ENCODE measurements at regions not wholly inside any gene's neighbourhood (a gene's known extent, or its start where the extent isn't known, plus 50 kb on each side); places are given as distances from the start of the nearest gene placed in this dataset.

DNA sequence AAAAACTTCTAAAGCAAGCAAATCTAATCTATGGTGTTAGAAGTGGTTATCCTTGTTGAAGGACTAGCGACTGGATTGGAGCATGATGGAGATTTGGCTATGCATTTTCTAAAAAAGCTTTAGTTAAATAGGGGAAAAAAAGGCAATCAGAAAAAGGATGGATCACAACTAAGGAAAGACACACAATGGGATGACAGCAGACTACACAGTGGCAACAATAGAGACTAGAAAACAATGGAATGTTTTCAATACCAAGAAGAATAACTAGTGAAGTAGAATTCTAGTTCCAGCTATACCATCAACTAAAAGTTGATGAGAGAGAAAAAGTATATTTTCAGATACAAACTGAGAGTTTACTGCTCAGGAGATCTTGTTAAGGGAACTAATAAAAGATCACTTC, 605.8 kb downstream of the PTPRU start:
- DNase-seq: no peak

DNA sequence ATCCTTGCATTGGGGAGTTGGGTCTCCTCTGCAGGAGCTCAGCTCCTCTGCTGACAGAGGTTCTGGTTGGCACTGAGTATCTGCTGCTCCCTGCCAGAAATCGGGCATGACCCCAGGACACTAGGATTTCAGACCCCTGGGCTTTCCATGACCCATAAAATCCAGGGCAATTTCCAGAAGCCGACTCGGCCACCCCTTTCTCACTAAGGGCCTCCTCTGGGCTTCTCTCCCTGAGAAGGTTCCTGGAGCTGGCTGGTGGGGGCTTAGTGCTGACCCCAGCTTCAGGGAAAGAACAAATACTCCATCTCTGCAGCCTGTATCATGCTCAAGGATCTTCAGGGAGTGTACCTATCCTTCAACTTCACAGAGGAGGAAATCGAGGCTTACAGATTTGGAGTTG, 603.4 kb downstream of the PTPRU start:
- no peak for DNase-seq

DNA sequence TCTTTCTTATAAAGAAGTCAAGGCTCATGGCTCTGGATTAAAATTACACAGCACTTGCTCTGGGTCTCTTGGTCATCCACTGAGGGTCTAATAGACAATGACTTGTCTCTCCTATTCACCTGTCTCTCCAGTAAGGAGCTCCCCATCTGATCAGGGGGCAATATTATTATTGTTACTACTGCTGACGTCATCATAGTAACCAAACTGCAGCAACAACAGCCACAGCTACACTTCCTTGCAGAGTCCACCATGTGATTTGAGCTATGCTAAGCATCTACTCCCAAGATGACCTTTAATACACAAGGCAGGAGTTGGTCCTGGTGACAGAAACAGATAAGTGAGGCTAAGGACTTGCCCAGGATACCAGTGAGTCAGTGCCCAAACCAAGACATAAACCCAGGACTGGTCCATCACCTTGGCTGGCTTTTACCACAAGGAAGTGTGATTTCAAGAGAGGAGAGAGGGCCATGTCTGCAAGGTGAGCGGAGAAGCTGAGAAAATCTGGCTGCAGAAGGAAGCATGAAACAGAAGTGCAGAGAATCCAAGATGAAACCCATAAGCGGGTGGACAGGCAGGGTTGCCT, 602.5 kb downstream of the PTPRU start:
- no peak for DNase-seq

DNA sequence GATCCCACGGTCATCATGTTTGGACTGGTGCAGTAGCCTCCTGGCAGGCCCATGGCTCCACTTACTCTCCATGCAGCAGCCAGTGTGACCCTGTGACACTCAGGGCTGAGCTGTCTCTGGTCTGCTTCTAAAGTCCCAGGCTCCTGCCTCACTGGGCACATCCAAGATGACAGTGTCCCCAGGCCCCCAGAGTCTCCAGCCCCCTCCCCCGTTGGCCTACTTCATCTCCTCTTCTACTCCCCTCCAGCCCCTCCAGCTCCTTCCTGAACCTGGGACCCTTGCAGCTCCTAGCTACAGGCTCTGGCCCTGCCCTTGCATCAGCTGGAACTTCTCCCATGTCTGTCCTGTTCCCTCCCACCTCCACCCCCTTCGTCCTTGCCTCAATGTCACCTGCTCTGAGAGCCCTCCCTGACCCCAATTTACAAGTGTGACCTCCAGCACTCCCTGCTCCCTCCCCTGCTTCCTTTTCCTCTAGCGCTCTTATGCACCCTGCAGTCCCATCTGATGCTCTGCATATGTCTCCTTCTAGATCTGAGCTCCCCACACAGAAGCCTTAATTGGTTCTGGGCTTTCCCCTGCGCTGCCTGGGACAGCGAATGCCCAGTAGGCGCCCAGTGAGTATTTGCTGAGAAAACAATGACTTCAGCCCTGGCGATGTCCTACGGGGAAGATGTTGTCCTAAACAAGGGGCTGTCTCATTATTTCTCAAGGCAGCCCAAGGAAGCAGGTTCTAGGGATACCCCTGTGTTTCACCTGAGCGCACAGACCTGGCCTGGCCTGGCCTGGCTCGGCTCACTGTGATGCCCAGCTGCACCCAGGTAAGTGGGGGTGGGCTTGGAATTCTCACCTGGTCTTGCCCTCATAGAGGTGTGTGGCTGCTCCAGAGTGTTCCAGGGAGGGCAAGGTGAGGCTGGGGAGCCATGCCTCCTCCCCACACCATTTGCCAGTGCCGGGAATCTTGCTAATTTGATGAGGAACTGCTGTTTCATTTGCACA, 600.6 kb downstream of the PTPRU start:
- DNase-seq: no peak

DNA sequence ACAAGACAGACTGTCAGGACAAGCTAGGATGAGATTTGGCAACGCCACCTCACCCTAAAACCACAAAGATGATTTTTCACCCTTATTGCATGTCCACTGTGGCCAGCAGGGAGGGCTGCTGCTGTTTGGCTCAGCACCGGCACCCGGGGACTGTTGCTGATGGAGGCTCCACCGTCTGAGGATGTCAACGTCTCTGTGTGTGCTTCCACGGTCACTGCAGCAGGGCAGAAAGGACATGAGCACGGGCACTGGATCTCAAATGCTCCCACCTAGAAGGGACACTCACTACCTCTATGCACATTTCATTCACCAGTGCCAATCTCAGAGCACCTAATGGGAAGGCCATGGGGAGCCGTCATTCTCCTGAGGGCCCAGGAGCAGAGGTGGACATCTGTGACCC, 599.6 kb downstream of the PTPRU start:
- no peak for DNase-seq

DNA sequence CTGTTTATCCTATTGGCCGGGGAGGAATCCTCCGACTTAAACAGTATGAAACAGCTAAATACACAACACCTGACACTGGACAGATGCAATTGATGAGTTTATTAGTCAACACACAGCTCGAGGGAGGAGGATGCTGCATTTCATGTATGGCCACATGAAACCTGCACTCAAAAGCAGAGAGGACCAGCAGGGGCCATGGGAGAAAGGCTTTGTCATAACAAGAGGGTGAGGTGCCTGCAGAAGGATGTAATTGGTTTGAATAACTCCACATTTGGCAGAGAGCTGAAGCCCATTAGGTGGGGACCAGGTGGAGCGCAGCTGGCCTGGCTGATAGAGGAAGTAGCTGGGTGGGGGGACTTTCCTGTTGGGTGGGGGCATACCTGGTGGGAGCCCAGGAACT, 599.1 kb downstream of the PTPRU start:
- DNase-seq: no peak

DNA sequence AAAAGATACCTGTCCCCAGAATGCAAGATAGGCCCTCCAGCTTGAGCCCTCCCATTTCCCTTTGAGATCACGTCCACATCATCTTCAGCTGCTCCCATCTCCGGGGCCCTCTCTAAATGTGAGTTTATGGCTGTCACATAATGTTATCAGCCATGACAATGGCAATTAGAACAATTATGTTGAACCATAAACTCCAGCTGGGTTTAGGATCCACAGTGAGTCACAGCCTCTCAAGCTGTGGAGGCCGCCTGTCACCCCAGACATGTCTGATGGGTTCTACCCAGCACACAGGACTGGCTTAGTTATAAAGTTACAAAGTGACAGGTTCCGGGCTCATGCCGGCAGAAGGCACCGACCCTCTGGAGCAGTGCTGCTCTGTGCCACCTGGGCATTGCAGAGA, 597.3 kb downstream of the PTPRU start:
- DNase-seq: no peak

DNA sequence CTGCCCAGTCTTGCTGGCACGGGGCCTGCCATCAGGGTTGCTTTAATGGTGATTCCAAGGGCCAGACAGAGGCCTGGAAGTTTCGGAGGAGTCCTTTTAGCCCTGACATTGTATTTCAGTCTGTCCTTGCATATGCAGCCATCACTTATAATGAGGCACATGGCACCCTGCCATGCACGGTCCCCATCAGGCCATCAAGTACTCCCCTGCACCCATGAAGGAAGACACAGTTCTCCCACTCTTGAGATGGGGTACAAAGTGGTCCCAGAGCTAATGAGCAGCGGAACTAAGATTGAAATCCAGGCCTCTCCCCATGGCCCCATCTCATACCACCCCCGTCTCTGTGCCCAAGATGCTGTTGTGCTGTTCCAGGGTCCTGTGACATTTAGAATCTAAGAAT, 596.6 kb downstream of the PTPRU start:
- no peak for DNase-seq

DNA sequence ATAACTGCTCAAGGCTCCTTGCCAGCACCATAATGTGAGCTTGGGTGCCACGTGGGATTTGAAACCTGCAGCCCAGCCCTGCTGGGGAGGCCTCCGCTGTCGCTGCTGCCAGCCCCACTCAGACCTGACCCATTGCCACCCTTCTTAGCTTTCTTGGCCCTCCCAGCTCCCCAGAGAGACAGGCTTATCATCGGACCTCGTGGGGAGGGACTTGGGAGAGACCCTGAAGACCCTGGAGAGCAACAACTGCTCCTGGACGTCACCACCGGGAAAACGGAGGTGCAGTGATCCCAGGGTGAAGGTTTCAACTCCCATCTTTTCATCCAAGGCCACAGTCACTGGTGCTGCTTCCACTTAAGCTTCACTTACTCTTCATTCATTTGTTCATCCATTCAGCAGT, 596.1 kb downstream of the PTPRU start:
- DNase-seq: no peak

DNA sequence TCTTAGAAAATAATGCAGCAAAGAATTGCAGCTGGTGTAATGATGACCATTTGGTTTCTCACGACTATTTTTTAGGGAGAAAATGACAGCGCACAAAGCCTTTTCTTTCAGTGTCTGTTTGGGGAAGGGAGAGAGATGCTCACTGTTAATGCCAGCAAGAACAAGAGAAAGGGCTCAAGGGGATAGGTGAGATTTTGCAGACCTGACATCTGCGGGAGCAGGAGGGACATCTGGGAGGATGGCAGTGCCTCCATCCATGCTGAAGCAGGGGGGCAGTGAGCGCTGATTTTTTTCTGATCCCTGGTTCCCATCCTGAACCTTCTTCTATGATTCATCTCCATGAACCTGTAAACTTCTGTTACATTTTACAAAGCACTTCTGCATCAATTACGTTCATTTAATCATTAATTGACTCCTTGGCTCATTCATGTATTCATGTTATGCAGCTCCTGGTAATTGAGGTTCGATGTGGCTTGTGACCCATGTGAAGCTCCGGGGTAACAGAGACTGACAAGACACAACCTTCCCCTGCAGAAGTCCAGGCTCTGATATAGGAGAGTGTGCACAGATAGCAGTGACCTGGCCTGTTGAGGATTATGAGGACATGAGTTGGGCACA, 595.3 kb downstream of the PTPRU start:
- no peak for DNase-seq

DNA sequence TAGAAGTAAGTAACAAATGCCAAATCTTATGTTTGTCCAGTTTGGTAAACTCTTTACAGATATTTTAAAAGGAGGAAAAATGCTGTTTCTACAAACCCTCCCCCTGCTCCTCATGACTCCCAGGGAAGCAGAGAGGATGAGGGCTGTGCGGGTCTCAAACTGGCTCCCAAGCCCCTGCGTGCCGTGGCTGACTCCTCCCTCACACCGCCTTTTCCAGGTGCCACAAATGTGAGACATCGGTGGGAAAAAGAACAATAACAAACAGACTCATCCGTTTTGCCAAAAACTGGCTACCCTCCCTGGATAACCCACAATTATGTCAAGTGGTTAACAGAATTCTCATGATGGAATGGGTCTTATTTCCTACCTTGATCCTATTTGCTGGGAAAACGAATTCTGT, 594.6 kb downstream of the PTPRU start:
- DNase-seq: no peak

DNA sequence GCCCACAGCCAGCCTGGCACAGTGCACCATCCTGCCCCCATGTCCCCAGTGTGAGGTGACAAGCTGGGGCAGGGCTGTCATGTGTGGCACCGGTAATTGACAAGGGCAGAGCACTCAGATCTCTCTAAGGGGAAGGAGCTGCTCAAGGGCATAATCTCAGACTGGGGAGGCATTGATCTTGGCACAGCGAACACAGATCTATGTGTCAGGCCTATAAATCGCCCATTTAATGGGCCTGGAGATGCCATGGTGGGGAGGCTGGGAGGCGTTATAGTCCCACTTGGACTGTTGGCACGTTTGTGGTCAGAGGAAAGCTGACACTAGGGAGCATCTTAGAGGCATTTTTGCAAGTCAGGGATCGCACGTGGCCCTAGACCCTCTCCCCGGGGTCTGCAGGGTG, 594.1 kb downstream of the PTPRU start:
- DNase-seq: no peak

DNA sequence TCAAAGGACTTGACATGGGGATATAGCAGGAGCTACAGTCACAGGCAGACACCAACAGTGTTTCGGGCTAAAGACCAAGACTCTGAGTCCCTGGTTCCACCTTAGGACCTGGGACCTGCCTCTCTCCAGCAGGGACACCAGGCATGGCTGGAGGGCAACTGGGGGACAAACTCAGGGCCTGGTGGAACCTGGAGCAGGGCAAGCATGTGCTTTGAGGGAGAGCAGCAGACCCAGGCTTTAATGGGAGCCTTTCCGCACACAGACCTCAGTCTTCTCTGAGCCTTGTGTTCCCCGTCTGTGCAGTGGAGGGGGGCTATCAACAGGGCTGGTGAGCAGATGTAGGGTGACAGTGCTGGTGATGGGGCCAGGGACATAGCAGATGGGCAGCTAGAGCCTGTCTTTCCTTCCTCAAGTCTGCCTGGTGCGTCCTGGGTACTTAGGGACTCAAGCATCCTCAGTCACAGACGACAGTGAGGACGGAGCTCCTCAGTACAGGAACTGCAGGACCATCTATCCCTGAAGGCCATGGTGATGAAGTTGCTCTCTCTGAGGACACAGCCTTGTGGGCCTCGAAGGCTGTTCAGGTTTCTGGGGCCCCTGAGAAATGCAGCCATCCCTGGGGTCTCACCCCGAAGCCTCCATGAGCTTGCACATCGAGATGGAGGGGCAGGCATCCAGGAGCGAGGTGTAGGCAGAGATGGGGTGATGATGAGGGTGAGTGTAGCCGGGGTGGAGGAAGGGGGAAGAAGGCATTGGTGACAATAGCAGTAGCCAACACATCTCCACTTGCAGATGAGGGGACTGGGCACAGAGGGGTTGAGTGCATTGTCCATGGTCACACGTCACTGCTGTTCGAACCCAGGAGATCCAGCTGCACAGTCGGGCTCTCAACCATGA, 593.4 kb downstream of the PTPRU start:
- no peak for DNase-seq

DNA sequence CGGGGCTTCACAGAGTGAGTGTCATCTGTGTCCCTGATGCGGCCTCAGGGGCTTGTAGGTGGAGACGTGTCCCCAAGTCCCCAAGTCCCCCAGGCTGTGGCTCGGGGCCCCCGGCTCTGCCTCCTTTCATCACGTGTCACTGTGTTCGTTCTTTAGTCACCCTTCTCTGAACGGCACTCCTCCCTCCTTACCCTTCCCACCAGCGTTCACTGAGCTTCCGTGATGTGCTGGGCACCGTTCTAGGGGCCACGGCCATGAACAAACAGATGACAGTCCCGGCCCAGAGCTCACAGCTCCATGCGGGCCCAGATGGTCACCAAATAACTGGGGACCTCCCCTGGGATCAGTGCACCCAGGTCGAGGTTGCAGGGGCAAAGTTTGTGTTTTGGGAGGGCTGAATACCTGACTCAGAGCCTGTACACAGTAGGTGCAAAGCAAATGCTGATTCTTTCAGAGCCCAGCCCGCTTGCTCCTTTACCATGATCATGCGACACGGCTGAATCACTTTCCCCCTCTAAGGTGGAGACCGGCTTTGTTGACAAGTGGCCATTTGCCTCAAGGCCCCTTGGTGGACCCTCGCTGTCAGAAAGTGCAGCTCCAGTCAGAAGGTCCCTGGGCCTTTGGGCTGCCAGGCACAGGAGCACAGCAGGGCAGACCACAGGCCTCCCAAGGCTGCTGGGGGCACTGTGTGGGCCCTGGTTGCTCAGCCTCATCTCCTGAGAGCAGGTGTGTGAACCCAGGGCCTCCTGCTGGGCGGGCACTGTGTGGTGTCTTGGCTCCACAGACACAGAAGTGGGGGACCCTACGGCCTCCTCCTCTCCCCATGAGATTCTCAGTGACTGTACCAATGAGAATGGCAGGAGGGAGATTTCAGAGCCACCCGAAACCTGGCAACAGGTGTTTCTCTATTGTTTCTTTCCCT, 592.5 kb downstream of the PTPRU start:
- DNase-seq: no peak

DNA sequence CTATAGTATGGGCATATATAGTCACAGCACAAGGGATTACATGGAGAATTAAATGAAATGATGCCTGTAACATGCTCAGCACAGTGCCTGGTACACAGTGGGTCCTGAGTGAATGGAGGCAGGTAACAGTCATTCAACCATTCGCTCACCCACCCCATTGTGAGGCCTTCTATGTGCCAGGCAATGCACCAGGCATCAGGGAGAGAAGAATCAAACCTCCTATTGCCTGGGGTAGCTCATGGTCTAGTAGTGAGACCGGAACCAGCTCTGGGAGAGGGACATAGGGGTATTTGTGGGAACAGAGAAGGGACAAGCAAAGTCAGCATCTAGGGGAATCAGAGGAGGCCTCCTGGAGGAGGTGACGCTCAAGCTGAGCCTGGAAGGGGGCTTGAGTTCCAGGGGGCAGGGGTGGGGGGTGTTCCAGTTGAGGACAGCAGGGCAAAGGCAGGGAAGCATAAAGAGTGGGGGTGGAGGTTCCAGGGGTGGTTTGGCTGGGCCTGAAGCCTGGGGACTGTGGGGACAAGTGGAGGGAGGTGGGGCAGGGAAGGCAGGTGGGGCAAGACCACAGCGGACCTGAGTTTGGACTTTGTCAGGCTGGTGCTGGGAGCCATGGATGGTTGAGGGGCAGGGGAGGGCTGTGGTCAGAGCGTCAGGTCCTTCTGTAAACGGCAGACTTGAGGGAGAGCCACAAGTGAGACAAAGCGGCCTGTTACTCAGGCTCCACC, 591.6 kb downstream of the PTPRU start:
- DNase-seq: no peak

DNA sequence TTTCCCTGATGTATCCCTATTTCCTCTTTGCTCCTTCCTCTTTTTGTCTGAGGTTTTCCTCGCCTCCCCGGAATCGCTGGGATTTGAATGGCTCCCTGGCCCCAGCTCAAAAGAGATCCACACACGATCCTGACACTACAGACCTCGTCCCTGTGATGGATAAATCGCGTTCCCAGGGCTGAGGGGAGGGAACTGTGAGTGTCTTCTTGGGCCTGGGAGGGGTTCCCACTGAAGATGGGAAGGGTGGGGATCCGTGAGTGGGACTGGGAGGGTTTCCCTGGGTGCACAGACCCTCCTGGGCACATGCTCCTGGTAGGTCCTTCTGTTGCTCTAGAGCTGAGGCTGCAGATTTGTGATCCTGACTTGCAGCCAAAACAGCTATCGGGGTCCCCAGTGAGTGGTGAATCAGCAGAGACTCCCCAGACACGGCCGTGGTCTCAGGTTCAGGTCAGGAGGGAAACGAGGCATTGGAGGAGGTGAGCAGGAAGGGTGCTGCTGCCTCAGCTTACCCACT, 591.0 kb downstream of the PTPRU start:
- no peak for DNase-seq

DNA sequence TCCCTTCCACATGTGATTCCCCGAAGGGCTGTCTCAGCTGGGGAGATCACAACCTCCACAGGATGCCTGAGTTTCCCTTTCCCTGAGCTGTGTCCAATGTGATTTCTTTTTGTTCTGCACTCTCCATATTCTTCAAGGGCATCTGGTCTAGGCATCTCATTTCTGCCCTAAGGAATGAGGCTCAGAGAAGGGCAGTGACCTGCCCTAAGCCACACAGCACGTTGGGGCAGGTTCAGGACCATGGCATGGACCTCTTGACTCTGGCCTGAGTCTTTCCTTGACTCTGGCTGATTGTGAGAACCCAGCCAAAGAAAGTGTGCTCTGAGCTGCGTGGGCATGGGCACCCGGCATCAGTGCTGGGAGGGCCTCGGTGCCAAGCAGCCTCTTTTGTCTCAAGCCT, 590.3 kb downstream of the PTPRU start:
- DNase-seq: no peak

DNA sequence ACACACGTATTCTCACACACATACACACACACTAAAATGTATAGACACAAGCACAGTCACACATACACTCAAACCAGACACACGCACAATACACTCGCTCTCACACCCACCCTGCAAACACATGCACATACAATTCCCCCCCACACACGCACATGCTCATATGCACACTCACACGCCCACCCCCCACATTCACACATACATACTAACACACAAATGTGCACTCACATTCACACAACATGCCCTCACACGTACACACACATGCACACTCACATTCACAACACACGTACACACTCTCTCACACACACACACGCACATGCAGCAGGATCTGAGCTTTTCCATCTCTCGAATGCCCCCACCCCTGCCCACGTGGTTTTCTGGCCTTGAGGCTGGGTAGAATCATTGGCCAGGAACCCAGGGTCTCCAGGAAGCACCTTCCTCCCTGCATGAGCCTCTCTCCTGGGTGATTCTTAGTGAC, 589.7 kb downstream of the PTPRU start:
- DNase-seq: no peak

DNA sequence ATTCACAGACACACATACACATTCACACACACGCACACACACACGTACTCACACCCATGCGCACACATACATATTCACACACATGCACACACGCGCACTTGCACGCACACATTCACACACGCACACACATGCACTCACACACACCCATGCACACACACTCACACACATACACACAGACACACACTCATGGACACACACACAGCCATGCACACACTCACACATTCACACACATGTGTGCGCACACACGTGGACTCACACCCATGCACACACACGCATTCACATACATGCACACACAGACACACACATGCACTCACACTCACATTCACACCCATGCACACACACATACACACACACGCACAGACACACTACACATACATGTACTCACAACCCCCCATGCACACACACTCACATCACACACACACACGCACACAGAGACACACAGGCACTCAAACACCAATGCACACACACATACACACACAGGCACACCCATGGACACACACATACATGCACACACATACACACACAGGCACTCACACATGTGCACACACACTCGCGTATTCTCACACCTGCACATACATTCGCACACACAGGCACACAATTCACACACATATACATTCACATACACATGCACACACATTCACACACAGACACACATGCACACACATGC, 589.1 kb downstream of the PTPRU start:
- DNase-seq: no peak
